Neuronal stem cell (in vitro differentiated cells): ENCODE measurements at regions not wholly inside any gene's neighbourhood (a gene's known extent, or its start where the extent isn't known, plus 50 kb on each side); places are given as distances from the start of the nearest gene placed in this dataset.

ENCODE experiments used
- DNase-seq: peaks from one replicate; pipeline ENCODE4 v3.0.0-alpha.2; 2013; ENCODE audit warnings: low spot score
- H2AFZ ChIP-seq: one replicate; pipeline ENCODE4 v1.6.1; 2013; ENCODE audit warnings: mild to moderate bottlenecking, low read length, inconsistent platforms
- H2AK5ac ChIP-seq: 2 replicates; pipeline ENCODE4 v1.6.1; 2013; ENCODE audit warnings: low read depth, mild to moderate bottlenecking, inconsistent platforms, low read length, moderate library complexity, mixed read lengths
- H2BK120ac ChIP-seq: 2 replicates; pipeline ENCODE4 v1.6.1; 2013; ENCODE audit warnings: low read depth, mild to moderate bottlenecking, inconsistent platforms, low read length, moderate library complexity, mixed read lengths
- H2BK12ac ChIP-seq: one replicate; pipeline ENCODE4 v1.6.1; 2013; ENCODE audit warnings: low read length, inconsistent platforms
- H2BK15ac ChIP-seq: 2 replicates; pipeline ENCODE4 v1.6.1; 2013; ENCODE audit warnings: mild to moderate bottlenecking, low read length, inconsistent platforms, mixed read lengths
- H2BK5ac ChIP-seq: one replicate; pipeline ENCODE4 v1.6.1; 2013; ENCODE audit warnings: inconsistent platforms, mild to moderate bottlenecking, low read length, moderate library complexity
- H3K14ac ChIP-seq: one replicate; pipeline ENCODE4 v1.6.1; 2013; ENCODE audit warnings: low read length, inconsistent platforms
- H3K18ac ChIP-seq: 2 replicates; pipeline ENCODE4 v1.6.1; 2013; ENCODE audit warnings: low read length, inconsistent platforms
- H3K23ac ChIP-seq: 2 replicates; pipeline ENCODE4 v1.6.1; 2013; ENCODE audit warnings: low read depth, mild to moderate bottlenecking, mixed read lengths, low read length, inconsistent platforms; ENCODE audit not compliant: poor library complexity
- H3K27ac ChIP-seq: replicated peaks from 3 replicates; pipeline ENCODE4 v1.5.1; 2013; ENCODE audit warnings: low read length, inconsistent platforms
- H3K27me3 ChIP-seq, 3 experiments: 2 replicates each; pipeline ENCODE4 v1.6.1; 2013; ENCODE audit warnings: low read length in 3 of 3, mild to moderate bottlenecking in 2 of 3, inconsistent platforms in 1 of 3, low read depth in 1 of 3, mixed read lengths in 1 of 3, moderate library complexity in 1 of 3; ENCODE audit not compliant: control insufficient read depth in 3 of 3, insufficient read depth in 3 of 3
- H3K36me3 ChIP-seq, 2 donors: replicated peaks in 1 of 2; 2 replicates each; pipeline ENCODE4 v1.6.1; 2013; ENCODE audit warnings: low read length in 2 of 2; ENCODE audit not compliant: control insufficient read depth in 2 of 2, insufficient read depth in 2 of 2
- H3K4ac ChIP-seq: 2 replicates; pipeline ENCODE4 v1.6.1; 2013; ENCODE audit warnings: inconsistent platforms, mild to moderate bottlenecking, low read length, moderate library complexity
- H3K4me1 ChIP-seq, 2 donors: 1 replicate in 1 of 2; 2 replicates in 1 of 2; pipeline ENCODE4 v1.6.1; 2013; ENCODE audit warnings: low read length in 2 of 2, low read depth in 1 of 2; ENCODE audit not compliant: control insufficient read depth in 2 of 2, insufficient read depth in 1 of 2
- H3K4me2 ChIP-seq: one replicate; pipeline ENCODE4 v1.6.1; 2013; ENCODE audit warnings: mild to moderate bottlenecking, low read length, inconsistent platforms; ENCODE audit not compliant: insufficient read depth, poor library complexity, severe bottlenecking
- H3K4me3 ChIP-seq, 2 donors: 2 replicates each; pipeline ENCODE4 v1.5.1; 2013; ENCODE audit warnings: low read length in 2 of 2, mild to moderate bottlenecking in 2 of 2, inconsistent platforms in 1 of 2, moderate library complexity in 1 of 2
- H3K79me1 ChIP-seq: one replicate; pipeline ENCODE4 v1.6.1; 2013; ENCODE audit warnings: low read depth, mild to moderate bottlenecking, inconsistent platforms, low read length, moderate library complexity
- H3K9ac ChIP-seq: one replicate; pipeline ENCODE4 v1.6.1; 2013; ENCODE audit warnings: mild to moderate bottlenecking, low read depth, low read length, inconsistent platforms; ENCODE audit not compliant: poor library complexity
- H3K9me3 ChIP-seq, 2 donors: replicated peaks in 1 of 2; 2 replicates each; pipeline versions ENCODE3 to v1.6.1; 2013; ENCODE audit warnings: low read length in 2 of 2, mild to moderate bottlenecking in 2 of 2, inconsistent platforms in 1 of 2, low read depth in 1 of 2, mixed read lengths in 1 of 2, moderate library complexity in 1 of 2; ENCODE audit not compliant: control insufficient read depth in 2 of 2, insufficient read depth in 1 of 2
- H4K8ac ChIP-seq: one replicate; pipeline ENCODE4 v1.6.1; 2013; ENCODE audit warnings: low read depth, mild to moderate bottlenecking, inconsistent platforms, low read length, moderate library complexity
- H4K91ac ChIP-seq: one replicate; pipeline ENCODE4 v1.6.1; 2013; ENCODE audit warnings: low read length, low read depth, mild to moderate bottlenecking, inconsistent platforms; ENCODE audit not compliant: poor library complexity
- WGBS, 2 donors: extraction: QIAGEN DNeasy Blood & Tissue Kit; methylation state at CpG; one replicate each; pipeline ENCODE4 v1.1.7; 2013; ENCODE audit warnings: missing lambda C conversion rate in 2 of 2, mixed read lengths in 1 of 2; ENCODE audit not compliant: insufficient read length in 2 of 2, insufficient replicate concordance in 1 of 2; ENCODE audit errors: extremely low coverage in 2 of 2; 5-methylcytosine and 5-hydroxymethylcytosine counted together

- Histone ChIP-seq H2AK5ac (no peak overlapping the region), H3K18ac (no peak overlapping the region), H3K36me3 (no peaks in the 10 kb centered on the region), H3K4me2 (no peak overlapping the region), H3K4me1 (peaks cover 1 to 2% of the 10 kb centered on the region in 2 donors), H3K9me3 (peaks cover 0 to 2% of the 10 kb centered on the region in 2 donors), H4K8ac (no peak overlapping the region), H3K14ac (no peak overlapping the region), H2BK5ac (no peak overlapping the region), H2BK12ac (no peak overlapping the region), H3K23ac (no peak overlapping the region), H3K79me1 (no peaks in the 10 kb centered on the region), H3K4me3 (no peak overlapping the region), H4K91ac (no peak overlapping the region), H2AFZ (no peak overlapping the region), H3K27ac (no peak overlapping the region), H2BK15ac (no peak overlapping the region), H3K9ac (no peak overlapping the region), H2BK120ac (no peak overlapping the region), H3K27me3 (no peaks in the 10 kb centered on the region), H3K4ac (no peak overlapping the region)
- no peak for DNase-seq
- WGBS, 2 donors: no CpG with 5 or more reads among the region's 3 CpGs
These were observed 74.8 kb upstream of the PSMD7 start for GRCh38 chr16:74221828-74222227.

- H4K91ac ChIP-seq: no peak overlapping the region
- H3K9me3 ChIP-seq: peaks cover 0 to 2% of the 10 kb centered on the region in 2 donors
- WGBS, 2 donors: no CpG with 5 or more reads among the region's 1 CpG
- no peak overlapping the region for H2BK5ac ChIP-seq
- H4K8ac ChIP-seq: no peak overlapping the region
- no peak overlapping the region for H3K9ac ChIP-seq
- H3K4me1 ChIP-seq: peaks cover 0 to 1% of the 10 kb centered on the region in 2 donors
- no peak overlapping the region for H2BK12ac ChIP-seq
- no peak for DNase-seq
- H2AFZ ChIP-seq: no peak overlapping the region
- no peak overlapping the region for H3K4me3 ChIP-seq
- H2BK120ac ChIP-seq: no peak overlapping the region
- no peak overlapping the region for H3K14ac ChIP-seq
- H3K4ac ChIP-seq: no peak overlapping the region
- no peak overlapping the region for H3K18ac ChIP-seq
- H3K23ac ChIP-seq: no peak overlapping the region
- no peak overlapping the region for H2BK15ac ChIP-seq
- H2AK5ac ChIP-seq: no peak overlapping the region
- H3K27ac ChIP-seq: no peak overlapping the region
- no peaks in the 10 kb centered on the region for H3K79me1 ChIP-seq
- no peaks in the 10 kb centered on the region for H3K27me3 ChIP-seq
- no peaks in the 10 kb centered on the region for H3K36me3 ChIP-seq
- no peak overlapping the region for H3K4me2 ChIP-seq
These were observed 76.9 kb upstream of the PSMD7 start for GRCh38 chr16:74219706-74220105.

GRCh38 chr16:74218871-74219270 lies 77.7 kb upstream of the PSMD7 start:
- no CpG with 5 or more reads among the region's 7 CpGs for WGBS, 2 donors
- Histone ChIP-seq H3K4ac (no peak overlapping the region), H3K9me3 (peaks cover 0 to 2% of the 10 kb centered on the region in 2 donors), H3K36me3 (no peaks in the 10 kb centered on the region), H4K8ac (no peak overlapping the region), H2AFZ (no peak overlapping the region), H3K4me1 (peaks cover 0 to 1% of the 10 kb centered on the region in 2 donors), H4K91ac (no peak overlapping the region), H3K27me3 (no peaks in the 10 kb centered on the region), H3K23ac (no peak overlapping the region), H3K27ac (no peak overlapping the region), H2AK5ac (no peak overlapping the region), H2BK120ac (no peak overlapping the region), H3K9ac (no peak overlapping the region), H3K4me3 (no peak overlapping the region), H2BK5ac (no peak overlapping the region), H3K79me1 (no peaks in the 10 kb centered on the region), H3K14ac (no peak overlapping the region), H3K18ac (no peak overlapping the region), H3K4me2 (no peak overlapping the region), H2BK15ac (no peak overlapping the region), H2BK12ac (no peak overlapping the region)
- no peak for DNase-seq

DNA sequence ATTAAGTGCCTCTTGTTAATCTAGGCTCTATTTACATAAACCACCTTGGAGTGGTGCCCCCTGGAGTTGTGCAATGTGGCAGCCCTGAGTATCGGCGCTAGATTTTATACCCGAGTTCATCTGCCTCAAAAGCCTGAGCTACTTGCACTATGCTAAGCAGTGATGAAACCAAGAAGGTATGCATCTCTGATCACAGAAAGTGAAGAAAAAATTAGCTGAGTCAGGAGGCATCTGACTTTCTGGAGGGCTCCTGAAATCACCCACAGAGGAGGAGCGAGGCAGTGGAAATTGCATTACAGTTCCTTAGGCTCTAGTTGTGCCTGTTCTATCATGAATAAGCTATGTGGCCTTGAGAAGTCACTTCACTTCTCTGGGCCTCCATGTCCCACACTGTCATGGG lies 80.3 kb upstream of the PSMD7 start:
- Histone ChIP-seq H3K4ac (no peak overlapping the region), H2AK5ac (no peak overlapping the region), H3K4me1 (peaks cover 0 to 5% of the 10 kb centered on the region in 2 donors), H2AFZ (no peak overlapping the region), H3K9me3 (peaks cover 0 to 2% of the 10 kb centered on the region in 2 donors), H4K8ac (no peak overlapping the region), H3K79me1 (no peaks in the 10 kb centered on the region), H3K18ac (no peak overlapping the region), H4K91ac (no peak overlapping the region), H3K27ac (no peak overlapping the region), H3K4me3 (no peak overlapping the region), H3K14ac (no peak overlapping the region), H3K27me3 (peaks cover 0 to 5% (median 0%) of the 10 kb centered on the region in 3 experiments), H2BK120ac (no peak overlapping the region), H3K36me3 (no peaks in the 10 kb centered on the region), H2BK12ac (no peak overlapping the region), H3K9ac (no peak overlapping the region), H2BK5ac (no peak overlapping the region), H3K23ac (no peak overlapping the region), H2BK15ac (no peak overlapping the region), H3K4me2 (no peak overlapping the region)
- WGBS, 2 donors: no CpG with 5 or more reads among the region's 4 CpGs
- no peak for DNase-seq
